Activated T-cell treated with anti-CD3 and anti-CD28 coated beads, Interleukin-2, amount 50 U/mL, for 48 hours (primary cell): ENCODE measurements at regions not wholly inside any gene's neighbourhood (a gene's known extent, or its start where the extent isn't known, plus 50 kb on each side); places are given as distances from the start of the nearest gene placed in this dataset.
"Not testable (repeated sequence)": the region's sequence is repeated elsewhere in the genome, so short reads cannot be mapped to it uniquely, and the experiment has no call there.

Experiments
- DNase-seq, 2 experiments: peaks; one replicate each; pipeline ENCODE4 v3.0.0-alpha.2; 2020

- DNase-seq = no peak
Observed at GRCh38 chr6:113655761-113656160, 201.4 kb upstream of the MARCKS start.

GRCh38 chr6:113659762-113660404 lies 197.3 kb upstream of the MARCKS start:
- DNase-seq = no peak

- DNase-seq = no peak
Observed at GRCh38 chr6:113660819-113661218, 196.3 kb upstream of the MARCKS start.

GRCh38 chr6:113662093-113662665 lies 195.0 kb upstream of the MARCKS start:
- DNase-seq = no peak

GRCh38 chr6:113662688-113663333 lies 194.3 kb upstream of the MARCKS start:
- DNase-seq = no peak

GRCh38 chr6:113664909-113665308 lies 192.2 kb upstream of the MARCKS start:
- no peak for DNase-seq

- DNase-seq = no peak
Observed at GRCh38 chr6:113668641-113669408, 188.3 kb upstream of the MARCKS start.

- DNase-seq = no peak
Observed at GRCh38 chr6:113669606-113670005, 187.5 kb upstream of the MARCKS start.

GRCh38 chr6:113671421-113671820 lies 185.7 kb upstream of the MARCKS start:
- no peak for DNase-seq

- DNase-seq = no peak
Observed at GRCh38 chr6:113672491-113673149, 184.5 kb upstream of the MARCKS start.

- no peak for DNase-seq
Observed at GRCh38 chr6:113674075-113674474, 183.1 kb upstream of the MARCKS start.

- no peak for DNase-seq
Observed at GRCh38 chr6:113676057-113676456, 181.1 kb upstream of the MARCKS start.

GRCh38 chr6:113676968-113677367 lies 180.2 kb upstream of the MARCKS start:
- no peak for DNase-seq

- DNase-seq = no peak
Observed at GRCh38 chr6:113679051-113679450, 178.1 kb upstream of the MARCKS start.

GRCh38 chr6:113680301-113680700 lies 176.8 kb upstream of the MARCKS start:
- no peak for DNase-seq

GRCh38 chr6:113683968-113684367 lies 173.2 kb upstream of the MARCKS start:
- no peak for DNase-seq

- DNase-seq = no peak
Observed at GRCh38 chr6:113684382-113684901, 172.7 kb upstream of the MARCKS start.

- DNase-seq = no peak
Observed at GRCh38 chr6:113686049-113686448, 171.1 kb upstream of the MARCKS start.

- DNase-seq = not testable (repeated sequence)
Observed at GRCh38 chr6:113689620-113690019, 167.5 kb upstream of the MARCKS start.

- no peak for DNase-seq
Observed at GRCh38 chr6:113690281-113691259, 166.6 kb upstream of the MARCKS start.

- DNase-seq = no peak
Observed at GRCh38 chr6:113691260-113691656, 165.9 kb upstream of the MARCKS start.

- DNase-seq = no peak
Observed at GRCh38 chr6:113693851-113694250, 163.3 kb upstream of the MARCKS start.
